ENCODE measurements at regions not wholly inside any gene's neighbourhood (a gene's known extent, or its start where the extent isn't known, plus 50 kb on each side); places are given as distances from the start of the nearest gene placed in this dataset.

DNA sequence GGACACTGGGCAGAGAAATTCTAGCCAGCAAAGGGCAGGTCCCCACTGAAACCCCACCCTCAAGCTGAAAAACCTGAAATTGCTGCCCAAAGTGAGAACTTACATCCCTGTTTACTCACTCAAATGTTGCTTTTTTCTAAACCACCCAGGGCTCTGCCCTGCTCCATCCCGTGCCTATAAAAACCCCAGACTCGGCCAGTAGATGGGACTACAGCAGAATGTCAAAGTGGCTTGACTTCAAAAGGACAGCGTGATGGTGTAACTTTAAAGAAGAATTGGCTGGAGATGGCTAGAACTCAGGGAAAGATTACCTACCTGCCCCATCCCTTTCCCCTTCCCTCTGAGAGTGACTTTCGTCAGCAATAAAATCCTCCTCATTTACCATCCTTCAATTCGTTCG, 246.9 kb downstream of the PYDC2 start:
- Mint-ChIP-seq H3K9me3 (peaks cover 2% of the 10 kb centered on the region), H3K4me1 (ENCODE audit: low read depth) (no peaks in the 10 kb centered on the region), H3K4me3 (no peak overlapping the region), H3K27ac (no peak overlapping the region), H3K27me3 (no peaks in the 10 kb centered on the region), H3K36me3 (ENCODE audit: low read depth) (no peaks in the 10 kb centered on the region)
- TF ChIP-seq, protein P1, sequence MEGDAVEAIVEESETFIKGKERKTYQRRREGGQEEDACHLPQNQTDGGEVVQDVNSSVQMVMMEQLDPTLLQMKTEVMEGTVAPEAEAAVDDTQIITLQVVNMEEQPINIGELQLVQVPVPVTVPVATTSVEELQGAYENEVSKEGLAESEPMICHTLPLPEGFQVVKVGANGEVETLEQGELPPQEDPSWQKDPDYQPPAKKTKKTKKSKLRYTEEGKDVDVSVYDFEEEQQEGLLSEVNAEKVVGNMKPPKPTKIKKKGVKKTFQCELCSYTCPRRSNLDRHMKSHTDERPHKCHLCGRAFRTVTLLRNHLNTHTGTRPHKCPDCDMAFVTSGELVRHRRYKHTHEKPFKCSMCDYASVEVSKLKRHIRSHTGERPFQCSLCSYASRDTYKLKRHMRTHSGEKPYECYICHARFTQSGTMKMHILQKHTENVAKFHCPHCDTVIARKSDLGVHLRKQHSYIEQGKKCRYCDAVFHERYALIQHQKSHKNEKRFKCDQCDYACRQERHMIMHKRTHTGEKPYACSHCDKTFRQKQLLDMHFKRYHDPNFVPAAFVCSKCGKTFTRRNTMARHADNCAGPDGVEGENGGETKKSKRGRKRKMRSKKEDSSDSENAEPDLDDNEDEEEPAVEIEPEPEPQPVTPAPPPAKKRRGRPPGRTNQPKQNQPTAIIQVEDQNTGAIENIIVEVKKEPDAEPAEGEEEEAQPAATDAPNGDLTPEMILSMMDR (IDR thresholded peaks at IDR 0.05), result no peak
- POLR2A ChIA-PET, result no interaction called here
- intact Hi-C loops (cut with DNase I, micrococcal nuclease), result no loop called here
- no peak overlapping the region for H3K27ac ChIP-seq (ENCODE audit: low read depth in 1 of 2, low read length in 2 of 2)
- no peak overlapping the region for H3K4me3 ChIP-seq (ENCODE audit: low read length)
- H3K4me1 ChIP-seq (ENCODE audit: insufficient read depth, low read length), result no peaks in the 10 kb centered on the region
- H3K27me3 ChIP-seq (ENCODE audit: control insufficient read depth in 1 of 2, insufficient read depth in 2 of 2, low read length in 2 of 2), result no peaks in the 10 kb centered on the region
- CTCF ChIA-PET, result no interaction called here
- H3K36me3 ChIP-seq (ENCODE audit: insufficient read depth, low read length), result no peaks in the 10 kb centered on the region
- ATAC-seq (ENCODE audit: poor library complexity) (no peak), DNase-seq (no peak)
- peaks cover 0 to 13% of the 10 kb centered on the region in 2 experiments for H3K9me3 ChIP-seq (ENCODE audit: control insufficient read depth in 1 of 2, insufficient read depth in 1 of 2, low read length in 2 of 2)

DNA sequence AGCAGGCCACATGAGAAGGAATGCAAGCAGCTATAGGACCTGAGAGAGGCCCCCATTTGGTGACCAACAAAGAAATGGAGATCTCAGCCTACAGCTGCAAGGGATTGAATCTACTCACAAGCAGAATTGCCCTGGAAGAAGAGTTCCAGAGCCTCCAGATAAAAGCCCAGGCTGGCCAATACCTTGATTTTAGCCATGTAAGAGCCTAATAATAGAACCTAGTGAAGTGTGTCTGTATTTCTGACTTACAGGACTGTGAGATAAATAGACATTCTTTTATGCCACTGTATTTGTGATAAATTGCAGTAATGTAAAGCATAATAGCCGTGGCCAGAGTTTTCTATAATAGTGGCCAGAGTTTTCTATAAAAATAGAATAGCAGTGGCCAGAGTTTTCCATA, 254.6 kb downstream of the PYDC2 start:
- CTCF ChIA-PET, result no interaction called here
- Histone ChIP-seq H3K36me3 (ENCODE audit: insufficient read depth, low read length) (no peaks in the 10 kb centered on the region), H3K27me3 (ENCODE audit: control insufficient read depth in 1 of 2, insufficient read depth in 2 of 2, low read length in 2 of 2) (no peaks in the 10 kb centered on the region), H3K4me3 (ENCODE audit: low read length) (no peak overlapping the region), H3K9me3 (ENCODE audit: control insufficient read depth in 1 of 2, insufficient read depth in 1 of 2, low read length in 2 of 2) (peaks cover 0 to 5% of the 10 kb centered on the region in 2 experiments), H3K4me1 (ENCODE audit: insufficient read depth, low read length) (no peaks in the 10 kb centered on the region), H3K27ac (ENCODE audit: low read depth in 1 of 2, low read length in 2 of 2) (no peak overlapping the region)
- Mint-ChIP-seq H3K27me3 (no peaks in the 10 kb centered on the region), H3K4me1 (ENCODE audit: low read depth) (no peaks in the 10 kb centered on the region), H3K9me3 (peaks cover 4% of the 10 kb centered on the region), H3K36me3 (ENCODE audit: low read depth) (no peaks in the 10 kb centered on the region), H3K4me3 (no peak overlapping the region), H3K27ac (no peak overlapping the region)
- ATAC-seq (ENCODE audit: poor library complexity), result no peak
- TF ChIP-seq, protein P1 (IDR thresholded peaks at IDR 0.05), result no peak
- no peak for DNase-seq
- POLR2A ChIA-PET, result no interaction called here
- intact Hi-C loops (cut with DNase I, micrococcal nuclease), result no loop called here

DNA sequence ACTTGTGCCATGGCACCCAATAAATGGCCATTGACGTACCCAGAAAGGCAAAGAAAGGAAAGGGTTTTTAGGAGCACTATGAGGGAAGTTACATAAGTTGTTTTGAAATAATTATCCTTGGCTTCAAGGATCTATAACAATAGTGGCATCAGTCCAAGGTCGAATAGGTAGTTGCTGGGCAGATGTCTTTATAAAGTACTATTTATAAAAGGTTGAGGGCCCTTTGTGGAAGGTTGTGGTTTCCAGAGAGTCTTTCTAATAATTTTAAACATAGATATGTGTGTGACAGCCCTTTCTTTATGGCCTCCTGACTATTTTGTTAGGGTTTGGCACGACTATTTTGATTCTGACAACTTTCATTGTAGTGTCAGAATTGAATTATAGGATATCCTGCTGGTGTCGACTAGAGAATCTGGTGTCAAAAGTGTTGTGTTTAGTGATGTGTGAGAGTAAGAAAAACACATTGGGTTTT, 260.5 kb downstream of the PYDC2 start:
- Histone ChIP-seq H3K27me3 (ENCODE audit: control insufficient read depth in 1 of 2, insufficient read depth in 2 of 2, low read length in 2 of 2) (no peaks in the 10 kb centered on the region), H3K27ac (ENCODE audit: low read depth in 1 of 2, low read length in 2 of 2) (no peak overlapping the region), H3K4me1 (ENCODE audit: insufficient read depth, low read length) (no peaks in the 10 kb centered on the region), H3K4me3 (ENCODE audit: low read length) (no peak overlapping the region), H3K36me3 (ENCODE audit: insufficient read depth, low read length) (no peaks in the 10 kb centered on the region), H3K9me3 (ENCODE audit: control insufficient read depth in 1 of 2, insufficient read depth in 1 of 2, low read length in 2 of 2) (peaks cover 0 to 5% of the 10 kb centered on the region in 2 experiments)
- Mint-ChIP-seq H3K9me3 (peaks cover 2% of the 10 kb centered on the region), H3K27ac (no peak overlapping the region), H3K36me3 (ENCODE audit: low read depth) (no peaks in the 10 kb centered on the region), H3K4me3 (no peak overlapping the region), H3K4me1 (ENCODE audit: low read depth) (no peaks in the 10 kb centered on the region), H3K27me3 (no peaks in the 10 kb centered on the region)
- POLR2A ChIA-PET, result no interaction called here
- TF ChIP-seq, protein P1 (IDR thresholded peaks at IDR 0.05), result no peak
- intact Hi-C loops (cut with DNase I, micrococcal nuclease), result no loop called here
- CTCF ChIA-PET, result no interaction called here
- DNase-seq, result no peak
- ATAC-seq (ENCODE audit: poor library complexity), result no peak
